ENCODE measurements at regions not wholly inside any gene's neighbourhood (a gene's known extent, or its start where the extent isn't known, plus 50 kb on each side); places are given as distances from the start of the nearest gene placed in this dataset.

DNA sequence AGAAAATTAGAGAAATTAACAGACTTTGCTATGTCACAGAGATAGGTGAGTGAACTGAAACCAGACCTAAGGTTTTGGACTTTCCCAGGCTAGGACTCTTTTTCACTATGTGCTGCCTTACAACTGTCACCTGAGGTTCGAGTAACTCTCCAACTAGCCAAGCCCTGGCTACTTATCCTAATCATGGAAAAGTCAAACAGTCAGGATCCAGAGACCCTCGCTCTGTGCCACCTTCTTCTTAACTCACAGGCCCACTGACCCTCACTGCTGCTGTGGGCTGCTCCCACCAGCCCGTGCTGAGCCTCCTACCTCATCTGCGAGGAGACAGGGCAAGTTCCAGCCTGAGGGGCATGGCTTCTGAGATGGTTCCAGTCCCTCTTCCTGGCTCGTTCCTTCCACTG is 211.4 kb upstream of the KLF14 start:
- TF ChIP-seq, protein P1, sequence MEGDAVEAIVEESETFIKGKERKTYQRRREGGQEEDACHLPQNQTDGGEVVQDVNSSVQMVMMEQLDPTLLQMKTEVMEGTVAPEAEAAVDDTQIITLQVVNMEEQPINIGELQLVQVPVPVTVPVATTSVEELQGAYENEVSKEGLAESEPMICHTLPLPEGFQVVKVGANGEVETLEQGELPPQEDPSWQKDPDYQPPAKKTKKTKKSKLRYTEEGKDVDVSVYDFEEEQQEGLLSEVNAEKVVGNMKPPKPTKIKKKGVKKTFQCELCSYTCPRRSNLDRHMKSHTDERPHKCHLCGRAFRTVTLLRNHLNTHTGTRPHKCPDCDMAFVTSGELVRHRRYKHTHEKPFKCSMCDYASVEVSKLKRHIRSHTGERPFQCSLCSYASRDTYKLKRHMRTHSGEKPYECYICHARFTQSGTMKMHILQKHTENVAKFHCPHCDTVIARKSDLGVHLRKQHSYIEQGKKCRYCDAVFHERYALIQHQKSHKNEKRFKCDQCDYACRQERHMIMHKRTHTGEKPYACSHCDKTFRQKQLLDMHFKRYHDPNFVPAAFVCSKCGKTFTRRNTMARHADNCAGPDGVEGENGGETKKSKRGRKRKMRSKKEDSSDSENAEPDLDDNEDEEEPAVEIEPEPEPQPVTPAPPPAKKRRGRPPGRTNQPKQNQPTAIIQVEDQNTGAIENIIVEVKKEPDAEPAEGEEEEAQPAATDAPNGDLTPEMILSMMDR (IDR thresholded peaks at IDR 0.05) = no peak
- TF ChIP-seq POLR2A (IDR thresholded peaks at IDR 0.05) = no peak
